Trophoblast cell (in vitro differentiated cells and primary cell): ENCODE measurements at regions not wholly inside any gene's neighbourhood (a gene's known extent, or its start where the extent isn't known, plus 50 kb on each side); places are given as distances from the start of the nearest gene placed in this dataset.
"Not testable (repeated sequence)": the region's sequence is repeated elsewhere in the genome, so short reads cannot be mapped to it uniquely, and the experiment has no call there.

Source experiments
- DNase-seq, 2 donors: peaks; one replicate each; pipeline ENCODE4 v3.0.0-alpha.2; 2016
- H2AFZ ChIP-seq: 2 replicates; pipeline ENCODE4 v1.6.1; 2013; ENCODE audit warnings: low read length, moderate library complexity, mild to moderate bottlenecking; ENCODE audit not compliant: insufficient read depth, poor library complexity
- H2AK5ac ChIP-seq: 2 replicates; pipeline ENCODE4 v1.6.1; 2013; ENCODE audit warnings: mild to moderate bottlenecking, low read length
- H2BK120ac ChIP-seq: 2 replicates; pipeline ENCODE4 v1.6.1; 2013; ENCODE audit warnings: low read length, mild to moderate bottlenecking, moderate library complexity; ENCODE audit not compliant: insufficient read depth, poor library complexity
- H2BK12ac ChIP-seq: 2 replicates; pipeline ENCODE4 v1.6.1; 2013; ENCODE audit warnings: mild to moderate bottlenecking, low read length, moderate library complexity
- H2BK5ac ChIP-seq: 2 replicates; pipeline ENCODE4 v1.6.1; 2013; ENCODE audit warnings: low read length, low read depth, moderate library complexity, mild to moderate bottlenecking; ENCODE audit not compliant: poor library complexity
- H3K14ac ChIP-seq: 2 replicates; pipeline ENCODE4 v1.6.1; 2013; ENCODE audit warnings: mild to moderate bottlenecking, low read length
- H3K18ac ChIP-seq: 2 replicates; pipeline ENCODE4 v1.6.1; 2013; ENCODE audit warnings: mild to moderate bottlenecking, low read length
- H3K23ac ChIP-seq: 2 replicates; pipeline ENCODE4 v1.6.1; 2013; ENCODE audit warnings: low read length
- H3K27ac ChIP-seq: 2 replicates; pipeline ENCODE4 v1.5.1; 2013; ENCODE audit warnings: low read depth, mild to moderate bottlenecking, inconsistent platforms, low read length, moderate library complexity
- H3K27me3 ChIP-seq: 2 replicates; pipeline ENCODE4 v1.6.1; 2013; ENCODE audit warnings: inconsistent platforms, mild to moderate bottlenecking, low read length, moderate library complexity; ENCODE audit not compliant: insufficient read depth
- H3K36me3 ChIP-seq, 2 experiments: 1 replicate in 1 of 2; 2 replicates in 1 of 2; pipeline ENCODE4 v1.6.1; 2013; ENCODE audit warnings: low read length in 2 of 2, mild to moderate bottlenecking in 2 of 2, moderate library complexity in 1 of 2; ENCODE audit not compliant: insufficient read depth in 2 of 2, control insufficient read depth in 1 of 2
- H3K4ac ChIP-seq: 2 replicates; pipeline ENCODE4 v1.6.1; 2013; ENCODE audit warnings: low read depth, mild to moderate bottlenecking, low read length, moderate library complexity
- H3K4me1 ChIP-seq, 2 experiments: 1 replicate in 1 of 2; 2 replicates in 1 of 2; pipeline ENCODE4 v1.6.1; 2013; ENCODE audit warnings: low read length in 2 of 2, mild to moderate bottlenecking in 2 of 2, moderate library complexity in 1 of 2; ENCODE audit not compliant: insufficient read depth in 2 of 2, control insufficient read depth in 1 of 2
- H3K4me2 ChIP-seq: 2 replicates; pipeline ENCODE4 v1.6.1; 2013; ENCODE audit warnings: inconsistent platforms, mild to moderate bottlenecking, low read length, moderate library complexity
- H3K4me3 ChIP-seq: 2 replicates; pipeline ENCODE4 v1.5.1; 2013; ENCODE audit warnings: mild to moderate bottlenecking, low read depth, low read length, inconsistent platforms
- H3K79me1 ChIP-seq: one replicate; pipeline ENCODE4 v1.6.1; 2013; ENCODE audit warnings: low read length
- H3K79me2 ChIP-seq: 2 replicates; pipeline ENCODE4 v1.6.1; 2013; ENCODE audit warnings: low read length, mild to moderate bottlenecking; ENCODE audit not compliant: control insufficient read depth, insufficient read depth, poor library complexity
- H3K9ac ChIP-seq: 2 replicates; pipeline ENCODE4 v1.6.1; 2013; ENCODE audit warnings: mild to moderate bottlenecking, low read length
- H3K9me3 ChIP-seq: 2 replicates; pipeline ENCODE4 v1.6.1; 2013; ENCODE audit warnings: low read depth, mild to moderate bottlenecking, control low read depth, inconsistent platforms, low read length; ENCODE audit not compliant: insufficient read depth
- H4K12ac ChIP-seq: 2 replicates; pipeline ENCODE4 v1.6.1; 2013; ENCODE audit warnings: low read depth, mild to moderate bottlenecking, low read length, moderate library complexity
- H4K8ac ChIP-seq: 2 replicates; pipeline ENCODE4 v1.6.1; 2013; ENCODE audit warnings: low read depth, mild to moderate bottlenecking, low read length, moderate library complexity
- H4K91ac ChIP-seq: one replicate; pipeline ENCODE4 v1.6.1; 2013; ENCODE audit warnings: low read depth, mild to moderate bottlenecking, low read length, moderate library complexity
- WGBS: extraction: QIAGEN DNeasy Blood & Tissue Kit; methylation state at CpG from one replicate; pipeline ENCODE4 v1.1.7; 2013; ENCODE audit warnings: missing lambda C conversion rate; ENCODE audit not compliant: insufficient read length, insufficient coverage; ENCODE audit errors: extremely low coverage; 5-methylcytosine and 5-hydroxymethylcytosine counted together

DNA sequence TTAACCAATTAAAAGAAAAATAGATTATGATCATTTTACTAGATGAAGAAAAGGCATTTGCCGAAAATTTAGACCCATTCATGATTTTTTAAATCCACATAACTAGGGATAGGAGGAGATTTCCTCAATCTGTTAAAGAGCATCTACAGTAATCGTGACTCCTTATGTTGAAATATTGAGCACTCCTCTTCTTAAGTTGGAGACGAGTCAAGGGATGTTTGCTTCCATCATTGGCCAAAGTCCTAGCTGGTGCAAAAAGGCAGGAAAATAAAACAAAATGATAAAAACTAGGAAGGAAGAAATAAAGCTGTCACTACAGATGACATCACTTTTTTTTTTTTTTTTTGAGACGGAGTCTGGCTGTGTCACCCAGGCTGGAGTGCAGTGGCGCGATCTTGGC lies 245.6 kb upstream of the KAZN start:
- Histone ChIP-seq H4K91ac (no peak overlapping the region), H3K36me3 (no peaks in the 10 kb centered on the region), H3K27ac (no peak overlapping the region), H4K12ac (no peak overlapping the region), H3K9me3 (no peaks in the 10 kb centered on the region), H2BK12ac (no peak overlapping the region), H3K4ac (no peak overlapping the region), H3K27me3 (no peaks in the 10 kb centered on the region), H3K14ac (no peak overlapping the region), H3K18ac (no peak overlapping the region), H2BK5ac (no peak overlapping the region), H3K79me2 (no peaks in the 10 kb centered on the region), H3K9ac (no peak overlapping the region), H2BK120ac (no peak overlapping the region), H3K79me1 (no peaks in the 10 kb centered on the region), H2AFZ (no peak overlapping the region), H3K23ac (no peak overlapping the region), H4K8ac (no peak overlapping the region), H3K4me2 (no peak overlapping the region), H3K4me1 (no peaks in the 10 kb centered on the region), H3K4me3 (no peak overlapping the region), H2AK5ac (no peak overlapping the region)
- no peak for DNase-seq
- no CpG with 5 or more reads among the region's 6 CpGs for WGBS

DNA sequence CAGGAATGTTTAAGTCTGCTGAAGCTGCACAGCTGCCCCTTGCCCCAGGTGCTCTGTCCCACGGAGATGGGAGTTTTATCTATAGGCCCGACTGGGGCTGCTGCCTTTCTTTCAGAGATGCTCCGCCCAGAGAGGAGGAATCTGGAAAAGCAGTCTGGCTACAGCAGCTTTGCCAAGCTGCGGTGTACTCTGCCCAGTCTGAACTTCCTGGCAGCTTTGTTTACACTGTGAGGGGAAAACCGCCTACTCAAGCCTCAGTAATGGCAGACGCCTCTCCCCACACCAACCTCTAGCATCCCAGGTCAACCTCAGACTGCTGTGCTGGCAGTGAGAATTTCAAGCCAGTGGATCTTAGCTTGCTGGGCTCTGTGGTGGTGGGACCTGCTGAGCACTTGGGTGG lies 237.5 kb upstream of the KAZN start:
- H4K12ac ChIP-seq, H3K9me3 ChIP-seq, H3K79me1 ChIP-seq, H3K36me3 ChIP-seq, H3K4me2 ChIP-seq, H3K27ac ChIP-seq, H3K4ac ChIP-seq, H4K91ac ChIP-seq, H3K4me1 ChIP-seq, H3K23ac ChIP-seq, H2AFZ ChIP-seq, H2BK12ac ChIP-seq, H3K9ac ChIP-seq, H2AK5ac ChIP-seq, H3K14ac ChIP-seq, H3K79me2 ChIP-seq, H2BK5ac ChIP-seq, H3K4me3 ChIP-seq, H2BK120ac ChIP-seq, H3K27me3 ChIP-seq, H4K8ac ChIP-seq, H3K18ac ChIP-seq, DNase-seq: not testable (repeated sequence)
- WGBS, result no CpG with 5 or more reads among the region's 6 CpGs

DNA sequence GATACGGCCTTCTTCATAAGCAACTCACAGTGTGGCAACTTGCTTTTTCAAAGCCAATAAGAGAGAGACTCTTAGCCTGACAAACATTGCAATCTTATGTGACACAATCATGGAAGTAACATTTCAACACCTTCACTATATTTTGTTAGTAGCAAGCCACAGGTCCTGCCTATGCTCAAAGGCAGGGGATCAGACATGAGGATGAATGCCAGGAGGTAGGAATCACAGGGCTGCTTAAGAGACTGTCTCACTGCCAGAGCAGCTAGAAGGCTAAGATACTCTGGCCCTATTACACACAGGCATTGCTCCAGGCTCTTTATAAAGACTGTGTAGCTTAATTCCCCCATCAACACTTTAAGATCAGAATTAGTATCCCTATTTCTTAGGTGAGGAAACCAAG lies 236.2 kb upstream of the KAZN start:
- Histone ChIP-seq H2BK5ac (no peak overlapping the region), H3K27me3 (no peaks in the 10 kb centered on the region), H3K9ac (no peak overlapping the region), H3K4me3 (no peak overlapping the region), H4K8ac (no peak overlapping the region), H4K91ac (no peak overlapping the region), H4K12ac (no peak overlapping the region), H3K27ac (no peak overlapping the region), H3K4me2 (no peak overlapping the region), H2AK5ac (no peak overlapping the region), H3K4me1 (no peaks in the 10 kb centered on the region), H3K9me3 (no peaks in the 10 kb centered on the region), H3K79me2 (no peaks in the 10 kb centered on the region), H3K14ac (no peak overlapping the region), H2AFZ (no peak overlapping the region), H2BK12ac (no peak overlapping the region), H3K18ac (no peak overlapping the region), H3K4ac (no peak overlapping the region), H3K23ac (no peak overlapping the region), H2BK120ac (no peak overlapping the region), H3K79me1 (no peaks in the 10 kb centered on the region), H3K36me3 (no peaks in the 10 kb centered on the region)
- no peak for DNase-seq
- no CpG with 5 or more reads among the region's 1 CpG for WGBS

DNA sequence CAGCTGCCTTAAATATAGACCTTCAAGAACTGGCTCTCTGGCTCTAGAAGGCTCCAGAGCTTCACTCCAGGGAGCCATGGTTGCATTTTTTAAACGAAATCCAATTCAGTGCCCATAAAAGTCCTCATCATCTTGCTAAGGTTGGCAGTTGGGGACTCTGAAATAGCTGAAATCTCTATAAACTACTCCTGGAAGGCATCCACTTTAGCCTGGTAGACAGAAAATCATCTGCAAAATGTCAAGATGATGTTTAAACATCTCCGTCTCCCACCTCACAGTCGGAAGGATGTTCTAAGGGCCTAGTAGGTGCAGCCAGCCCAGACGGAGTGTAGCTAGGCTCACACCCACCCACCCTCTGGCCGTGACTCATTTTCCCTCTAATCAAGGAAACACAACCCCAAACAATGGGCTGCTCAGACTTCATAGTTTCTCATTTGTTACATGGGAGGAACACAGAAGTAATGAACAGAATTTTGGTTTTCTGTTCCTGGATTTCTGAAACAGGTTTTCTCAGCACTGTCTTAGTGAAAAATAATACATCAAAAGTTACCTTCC lies 235.4 kb upstream of the KAZN start:
- no peak overlapping the region for H4K91ac ChIP-seq
- H2BK12ac ChIP-seq, result no peak overlapping the region
- no peak overlapping the region for H3K23ac ChIP-seq
- H3K18ac ChIP-seq, result no peak overlapping the region
- no peak overlapping the region for H3K4me3 ChIP-seq
- no peak overlapping the region for H3K14ac ChIP-seq
- no CpG with 5 or more reads among the region's 5 CpGs for WGBS
- no peaks in the 10 kb centered on the region for H3K27me3 ChIP-seq
- H2AFZ ChIP-seq, result no peak overlapping the region
- no peak for DNase-seq
- no peak overlapping the region for H3K27ac ChIP-seq
- no peak overlapping the region for H2BK5ac ChIP-seq
- no peak overlapping the region for H3K4ac ChIP-seq
- H3K79me2 ChIP-seq, result no peaks in the 10 kb centered on the region
- no peaks in the 10 kb centered on the region for H3K4me1 ChIP-seq
- H3K9me3 ChIP-seq, result no peaks in the 10 kb centered on the region
- H4K8ac ChIP-seq, result no peak overlapping the region
- no peak overlapping the region for H2AK5ac ChIP-seq
- H3K4me2 ChIP-seq, result no peak overlapping the region
- H3K79me1 ChIP-seq, result no peaks in the 10 kb centered on the region
- H4K12ac ChIP-seq, result no peak overlapping the region
- no peak overlapping the region for H3K9ac ChIP-seq
- H3K36me3 ChIP-seq, result no peaks in the 10 kb centered on the region
- H2BK120ac ChIP-seq, result no peak overlapping the region
